DOHH2 (cell line): ENCODE measurements at regions not wholly inside any gene's neighbourhood (a gene's known extent, or its start where the extent isn't known, plus 50 kb on each side); places are given as distances from the start of the nearest gene placed in this dataset.

Experiments used
- H3F3A ChIP-seq: fragments of 200-600 bp; sonication (generic), shearing (Covaris generic); 2 replicates; pipeline ENCODE4 v1.6.0; 2016; ENCODE audit warnings: antibody characterized with exemption, mild to moderate bottlenecking; ENCODE audit not compliant: control insufficient read depth, insufficient read depth
- H3K27ac ChIP-seq: fragments of 200-600 bp; sonication (generic); 2 replicates; pipeline ENCODE4 v1.5.1; 2014; ENCODE audit warnings: low read depth, mild to moderate bottlenecking, low read length, moderate library complexity
- H3K27me3 ChIP-seq: fragments of 200-600 bp; sonication (generic); 2 replicates; pipeline ENCODE4 v1.6.1; 2014; ENCODE audit warnings: mild to moderate bottlenecking, low read length, mixed read lengths; ENCODE audit not compliant: control insufficient read depth
- H3K36me3 ChIP-seq: fragments of 200-600 bp; sonication (generic); 2 replicates; pipeline ENCODE4 v1.6.1; 2014; ENCODE audit warnings: mild to moderate bottlenecking, low read length, moderate library complexity, mixed read lengths; ENCODE audit not compliant: control insufficient read depth
- H3K4me1 ChIP-seq: fragments of 200-600 bp; sonication (generic); 2 replicates; pipeline ENCODE4 v1.6.1; 2014; ENCODE audit warnings: mild to moderate bottlenecking, low read length, mixed read lengths; ENCODE audit not compliant: control insufficient read depth
- H3K4me2 ChIP-seq: fragments of 200-600 bp; sonication (generic); 2 replicates; pipeline ENCODE4 v1.6.0; 2014; ENCODE audit warnings: mild to moderate bottlenecking, low read length, moderate library complexity
- H3K4me3 ChIP-seq: fragments of 200-600 bp; sonication (generic); 2 replicates; pipeline ENCODE4 v1.5.1; 2014; ENCODE audit warnings: mild to moderate bottlenecking, low read length, mixed read lengths
- H3K79me2 ChIP-seq: fragments of 200-600 bp; sonication (generic); 2 replicates; pipeline ENCODE4 v1.6.1; 2014; ENCODE audit warnings: mild to moderate bottlenecking, low read length, mixed read lengths; ENCODE audit not compliant: control insufficient read depth
- H3K9me2 ChIP-seq: fragments of 200-600 bp; sonication (generic); replicated peaks from 2 replicates; pipeline ENCODE4 v1.6.1; 2014; ENCODE audit warnings: mild to moderate bottlenecking, low read length, mixed read lengths; ENCODE audit not compliant: control insufficient read depth
- H3K9me3 ChIP-seq: fragments of 200-600 bp; sonication (generic); 2 replicates; pipeline ENCODE4 v1.6.1; 2014; ENCODE audit warnings: antibody characterized with exemption, low read length, mixed read lengths; ENCODE audit not compliant: control insufficient read depth, insufficient read depth
- H4K20me1 ChIP-seq: fragments of 200-600 bp; sonication (generic); 2 replicates; pipeline ENCODE4 v1.6.0; 2014; ENCODE audit warnings: low read depth, mild to moderate bottlenecking, antibody characterized with exemption, low read length, moderate library complexity; ENCODE audit not compliant: control insufficient read depth, insufficient read depth
- EZH2phosphoT487 ChIP-seq: fragments of 200-600 bp; sonication (generic); IDR thresholded peaks from 2 replicates; pipeline ENCODE4 v1.6.1; 2017; ENCODE audit warnings: borderline replicate concordance, mild to moderate bottlenecking, antibody characterized with exemption, low read length, moderate library complexity, mixed read lengths
- TF ChIP-seq, protein P1 (sequence below): fragments of 200-600 bp; sonication (generic); IDR thresholded peaks from one replicate; pipeline ENCODE4 v1.5.1; 2014; ENCODE audit warnings: antibody characterized with exemption, mild to moderate bottlenecking, low read depth, low read length; ENCODE audit not compliant: poor library complexity, severe bottlenecking

- no peaks in the 10 kb centered on the region for H3K79me2 ChIP-seq
- no peaks in the 10 kb centered on the region for H3K36me3 ChIP-seq
- H3F3A ChIP-seq = no peaks in the 10 kb centered on the region
- no peaks in the 10 kb centered on the region for H3K27me3 ChIP-seq
- no peak for TF ChIP-seq EZH2phosphoT487
- TF ChIP-seq, protein P1, sequence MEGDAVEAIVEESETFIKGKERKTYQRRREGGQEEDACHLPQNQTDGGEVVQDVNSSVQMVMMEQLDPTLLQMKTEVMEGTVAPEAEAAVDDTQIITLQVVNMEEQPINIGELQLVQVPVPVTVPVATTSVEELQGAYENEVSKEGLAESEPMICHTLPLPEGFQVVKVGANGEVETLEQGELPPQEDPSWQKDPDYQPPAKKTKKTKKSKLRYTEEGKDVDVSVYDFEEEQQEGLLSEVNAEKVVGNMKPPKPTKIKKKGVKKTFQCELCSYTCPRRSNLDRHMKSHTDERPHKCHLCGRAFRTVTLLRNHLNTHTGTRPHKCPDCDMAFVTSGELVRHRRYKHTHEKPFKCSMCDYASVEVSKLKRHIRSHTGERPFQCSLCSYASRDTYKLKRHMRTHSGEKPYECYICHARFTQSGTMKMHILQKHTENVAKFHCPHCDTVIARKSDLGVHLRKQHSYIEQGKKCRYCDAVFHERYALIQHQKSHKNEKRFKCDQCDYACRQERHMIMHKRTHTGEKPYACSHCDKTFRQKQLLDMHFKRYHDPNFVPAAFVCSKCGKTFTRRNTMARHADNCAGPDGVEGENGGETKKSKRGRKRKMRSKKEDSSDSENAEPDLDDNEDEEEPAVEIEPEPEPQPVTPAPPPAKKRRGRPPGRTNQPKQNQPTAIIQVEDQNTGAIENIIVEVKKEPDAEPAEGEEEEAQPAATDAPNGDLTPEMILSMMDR = no peak
- H3K4me1 ChIP-seq = no peaks in the 10 kb centered on the region
- no peaks in the 10 kb centered on the region for H3K9me2 ChIP-seq
- H3K4me2 ChIP-seq = no peak overlapping the region
- no peak overlapping the region for H3K27ac ChIP-seq
- no peaks in the 10 kb centered on the region for H3K9me3 ChIP-seq
- no peaks in the 10 kb centered on the region for H4K20me1 ChIP-seq
- H3K4me3 ChIP-seq = no peak overlapping the region
Measured at GRCh38 chr13:86689911-86690310, 890.7 kb upstream of the SLITRK6 start.

DNA sequence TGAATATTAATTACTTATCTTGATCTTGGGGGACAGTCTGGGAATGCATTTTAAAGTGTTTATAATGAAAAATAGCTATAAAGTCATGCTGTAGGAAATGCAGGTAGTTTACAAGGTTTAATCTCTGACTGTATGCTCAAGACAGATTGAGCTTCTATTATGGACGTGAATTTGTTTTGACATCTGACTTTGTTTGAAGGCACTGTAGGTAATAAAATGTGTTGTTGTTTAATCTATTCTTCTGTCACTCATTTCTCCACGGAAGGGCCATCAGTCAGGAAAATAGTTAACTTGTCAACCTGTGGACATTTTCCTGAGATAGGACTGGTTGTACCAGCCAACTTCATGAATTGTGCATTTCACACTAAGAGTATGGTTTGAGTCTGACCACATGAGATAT lies 893.1 kb upstream of the SLITRK6 start:
- H3K4me3 ChIP-seq = no peak overlapping the region
- TF ChIP-seq EZH2phosphoT487 = no peak
- TF ChIP-seq, protein P1 = no peak
- H3K27me3 ChIP-seq = no peaks in the 10 kb centered on the region
- H3F3A ChIP-seq = no peaks in the 10 kb centered on the region
- H3K4me2 ChIP-seq = no peak overlapping the region
- no peaks in the 10 kb centered on the region for H3K79me2 ChIP-seq
- no peaks in the 10 kb centered on the region for H3K9me3 ChIP-seq
- H3K27ac ChIP-seq = no peak overlapping the region
- H3K4me1 ChIP-seq = no peaks in the 10 kb centered on the region
- H4K20me1 ChIP-seq = no peaks in the 10 kb centered on the region
- H3K9me2 ChIP-seq = no peaks in the 10 kb centered on the region
- H3K36me3 ChIP-seq = no peaks in the 10 kb centered on the region

DNA sequence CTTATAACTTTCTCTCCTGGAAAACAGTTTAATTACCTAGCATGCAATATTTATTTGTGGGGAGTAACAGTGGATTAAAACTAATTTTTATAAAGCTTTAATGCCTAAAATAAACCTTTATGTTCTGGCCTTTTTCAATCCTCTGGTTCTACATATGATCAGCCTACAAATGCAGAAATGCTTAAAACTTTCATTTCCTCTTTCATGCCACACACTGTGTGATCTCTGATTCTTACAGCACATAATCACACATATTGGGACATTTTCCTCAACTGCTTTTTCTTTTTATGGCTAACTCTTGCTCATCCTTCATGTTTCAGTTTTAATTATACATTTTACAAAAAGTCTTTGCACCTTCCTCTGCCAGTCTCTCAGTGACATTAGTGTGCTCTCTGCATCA lies 910.8 kb upstream of the SLITRK6 start:
- Histone ChIP-seq H3K9me2 (no peaks in the 10 kb centered on the region), H3K4me3 (no peak overlapping the region), H3F3A (no peaks in the 10 kb centered on the region), H3K27me3 (no peaks in the 10 kb centered on the region), H3K4me1 (no peaks in the 10 kb centered on the region), H3K36me3 (no peaks in the 10 kb centered on the region), H3K27ac (no peak overlapping the region), H3K79me2 (no peaks in the 10 kb centered on the region), H3K4me2 (no peak overlapping the region), H4K20me1 (no peaks in the 10 kb centered on the region), H3K9me3 (no peaks in the 10 kb centered on the region)
- TF ChIP-seq EZH2phosphoT487 = no peak
- TF ChIP-seq, protein P1 = no peak

DNA sequence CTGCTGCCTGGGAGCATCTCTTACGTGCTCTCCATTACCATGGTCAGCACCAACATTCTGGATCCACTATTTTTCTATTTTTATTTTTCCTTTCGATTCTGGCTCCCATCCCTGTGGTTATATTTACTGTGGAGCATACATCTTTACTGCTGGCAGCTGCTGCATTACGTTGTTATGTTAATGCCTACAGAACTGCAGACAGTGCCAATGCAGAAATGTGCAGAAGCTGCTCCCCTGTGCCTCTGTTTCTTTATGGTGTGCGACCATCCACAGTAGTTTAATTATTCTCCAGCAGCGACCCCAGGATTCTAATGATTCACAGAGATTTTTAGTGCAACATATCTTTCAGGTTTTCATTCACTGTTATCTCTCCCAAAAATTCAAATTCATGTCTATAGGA lies 911.7 kb upstream of the SLITRK6 start:
- Histone ChIP-seq H4K20me1 (no peaks in the 10 kb centered on the region), H3K36me3 (no peaks in the 10 kb centered on the region), H3K27ac (no peak overlapping the region), H3K4me1 (no peaks in the 10 kb centered on the region), H3K9me3 (no peaks in the 10 kb centered on the region), H3F3A (no peaks in the 10 kb centered on the region), H3K79me2 (no peaks in the 10 kb centered on the region), H3K4me2 (no peak overlapping the region), H3K4me3 (no peak overlapping the region), H3K9me2 (no peaks in the 10 kb centered on the region), H3K27me3 (no peaks in the 10 kb centered on the region)
- TF ChIP-seq EZH2phosphoT487 = no peak
- TF ChIP-seq, protein P1 = no peak
